GM06990 (cell line): ENCODE measurements at regions not wholly inside any gene's neighbourhood (a gene's known extent, or its start where the extent isn't known, plus 50 kb on each side); places are given as distances from the start of the nearest gene placed in this dataset.

Experiments used
- DNase-seq: peaks from one replicate; pipeline ENCODE4 v3.0.0-alpha.2; 2011; ENCODE audit not compliant: insufficient read length; ENCODE audit errors: extremely low read depth
- H3K27me3 ChIP-seq: replicated peaks from 2 replicates; pipeline ENCODE4 v1.6.0; 2011; ENCODE audit warnings: low read length; ENCODE audit not compliant: control insufficient read depth, insufficient read depth
- H3K36me3 ChIP-seq: 2 replicates; pipeline ENCODE4 v1.5.1; 2011; ENCODE audit warnings: low read length; ENCODE audit not compliant: control insufficient read depth, insufficient read depth
- H3K4me3 ChIP-seq: replicated peaks from 2 replicates; pipeline ENCODE4 v1.5.1; 2011; ENCODE audit warnings: low read depth, mild to moderate bottlenecking, control low read depth, low read length
- CTCF ChIP-seq: IDR thresholded peaks from 2 replicates; pipeline ENCODE4 v1.5.1; 2011; ENCODE audit warnings: low read length, control low read depth, mild to moderate bottlenecking, inconsistent platforms; ENCODE audit not compliant: insufficient read depth, poor library complexity, severe bottlenecking

- no peak for DNase-seq
- TF ChIP-seq CTCF, result no peak
- H3K27me3 ChIP-seq, result no peaks in the 10 kb centered on the region; the same call in 1 of the 2 replicates
Measured at GRCh38 chr1:29962336-29962735, 726.0 kb downstream of the PTPRU start.

DNA sequence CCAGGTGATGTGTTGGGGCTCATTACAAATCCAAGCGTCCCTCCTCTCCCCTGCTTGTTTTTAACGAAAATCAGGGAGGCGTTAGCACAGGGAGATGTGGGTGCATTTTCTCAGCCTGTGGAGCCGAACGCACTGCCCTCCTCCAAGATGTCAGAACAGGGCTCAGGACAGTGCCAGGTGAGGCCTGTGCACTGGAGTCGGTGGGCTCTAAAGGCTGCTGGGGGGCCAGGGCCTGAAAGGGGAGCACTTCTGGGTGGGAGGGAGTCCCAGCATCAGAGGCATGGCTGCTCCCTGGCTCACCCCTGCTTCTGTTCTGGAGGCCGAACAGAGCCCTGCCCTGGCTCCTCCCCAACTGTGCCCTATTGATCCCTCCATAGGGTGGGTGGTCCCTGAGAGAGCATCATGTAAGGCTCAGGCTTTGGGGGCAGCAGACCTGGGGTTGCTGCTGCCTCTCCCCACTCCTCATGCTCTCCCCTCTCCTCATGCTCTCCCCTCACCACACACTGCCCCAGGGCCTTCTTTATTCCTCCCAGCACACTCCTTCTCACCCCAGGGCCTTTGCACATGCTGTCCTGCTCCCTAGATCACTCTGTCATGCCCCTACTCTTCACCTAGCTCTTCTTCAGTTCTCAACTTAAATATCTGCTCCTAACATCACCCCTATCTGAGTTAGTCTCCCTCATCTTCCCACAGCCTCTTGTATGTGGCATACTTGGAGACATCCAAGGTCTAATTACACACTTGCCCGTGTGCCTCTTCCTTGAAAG is 725.2 kb downstream of the PTPRU start:
- no peak overlapping the region for H3K4me3 ChIP-seq
- TF ChIP-seq CTCF, result no peak
- no peak for DNase-seq
- no peaks in the 10 kb centered on the region; the same call in 1 of the 2 replicates for H3K27me3 ChIP-seq
- no peaks in the 10 kb centered on the region for H3K36me3 ChIP-seq

More at GRCh38 chr1:29962336-29962735, 726.0 kb downstream of the PTPRU start:
- no peak overlapping the region for H3K4me3 ChIP-seq
- no peaks in the 10 kb centered on the region for H3K36me3 ChIP-seq

GRCh38 chr1:29960876-29961275 is 724.6 kb downstream of the PTPRU start:
- no peak overlapping the region for H3K4me3 ChIP-seq
- no peak for DNase-seq

DNA sequence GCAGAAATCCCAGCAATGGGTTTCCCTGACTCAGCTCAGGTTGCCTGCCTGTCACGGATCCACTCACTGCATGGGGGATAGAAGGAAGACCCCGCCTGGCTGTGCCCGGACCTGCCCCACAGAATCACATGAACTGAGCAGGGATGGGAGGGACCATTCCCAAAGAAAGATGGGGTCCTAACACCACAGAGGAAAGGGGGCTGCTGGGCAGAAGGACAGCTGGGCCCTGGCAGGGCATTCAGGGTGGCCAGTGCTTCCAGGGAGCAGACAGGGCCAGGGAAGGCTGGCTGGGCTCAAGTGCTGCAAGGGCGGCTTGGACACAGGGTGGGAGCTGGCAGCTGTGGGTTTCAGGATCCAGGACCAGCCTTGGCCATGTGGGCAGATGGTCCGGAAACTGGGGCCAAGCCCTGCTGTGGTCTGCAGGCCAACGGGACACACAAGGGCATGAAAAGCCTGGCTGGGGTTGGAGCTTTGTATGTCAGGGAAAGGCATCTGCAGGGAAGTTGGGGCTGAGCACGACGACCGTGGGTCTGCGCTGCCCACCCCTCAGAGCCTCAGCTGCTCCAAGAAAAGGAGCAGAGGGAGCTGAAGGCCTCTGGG is 723.9 kb downstream of the PTPRU start:
- DNase-seq, result no peak
- Histone ChIP-seq H3K4me3 (no peak overlapping the region), H3K36me3 (no peaks in the 10 kb centered on the region), H3K27me3 (no peaks in the 10 kb centered on the region; the same call in 1 of the 2 replicates)
- TF ChIP-seq CTCF, result no peak

More at GRCh38 chr1:29960876-29961275, 724.6 kb downstream of the PTPRU start:
- TF ChIP-seq CTCF, result no peak
- H3K36me3 ChIP-seq, result no peaks in the 10 kb centered on the region
- H3K27me3 ChIP-seq, result no peaks in the 10 kb centered on the region; the same call in 1 of the 2 replicates

- no peak for TF ChIP-seq CTCF
- Histone ChIP-seq H3K36me3 (no peaks in the 10 kb centered on the region), H3K27me3 (no peaks in the 10 kb centered on the region; the same call in 1 of the 2 replicates), H3K4me3 (no peak overlapping the region)
- DNase-seq, result no peak
Measured at GRCh38 chr1:29959356-29959755, 723.0 kb downstream of the PTPRU start.
